ENCODE measurements at regions not wholly inside any gene's neighbourhood (a gene's known extent, or its start where the extent isn't known, plus 50 kb on each side); places are given as distances from the start of the nearest gene placed in this dataset.

DNA sequence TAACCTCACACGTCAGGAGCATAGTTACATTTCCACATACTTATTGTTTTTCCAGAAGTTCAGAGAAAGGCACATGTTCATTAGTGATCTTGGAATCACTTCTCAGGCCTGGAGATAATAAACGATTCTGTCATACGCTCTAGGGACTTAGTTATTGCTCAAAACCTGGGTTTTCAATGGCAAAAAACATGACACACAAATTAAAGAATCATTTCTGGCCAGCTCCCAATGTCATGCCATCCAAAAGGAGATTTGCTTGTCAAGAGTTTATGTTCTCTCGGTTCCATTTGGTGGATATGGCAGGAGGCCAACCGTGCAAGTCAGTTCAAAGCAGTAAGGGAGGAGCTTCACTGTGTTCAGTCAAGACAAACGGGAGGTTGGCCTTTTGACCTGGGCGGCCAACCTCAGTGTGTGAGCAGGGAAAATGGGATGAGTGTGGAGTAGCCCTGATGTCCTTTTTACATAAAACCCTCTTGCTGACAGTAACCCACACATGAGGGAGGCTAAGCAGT lies 123.4 kb downstream of the NXNL2 start:
- peaks cover 19% of the 10 kb centered on the region for H3K4me1 ChIP-seq
- peak overlapping the region; percentile 36 for H3K4me2 ChIP-seq
- CTCF ChIA-PET, result no interaction called here
- H3K27ac ChIP-seq, result peak overlapping the region; percentile 32 to 63
- POLR2A ChIA-PET, result no interaction called here
- ATAC-seq (peak in 1 of 2 experiments; percentile 60; a peak in 3 of 6 replicates), DNase-seq (ENCODE audit: low read depth in 1 of 2, low spot score in 1 of 2) (peak in 1 of 2 experiments; percentile 75), FAIRE-seq (no peak)
- no peaks in the 10 kb centered on the region for H3K9me3 ChIP-seq
- no peak overlapping the region for H3K4me3 ChIP-seq
- WGBS (ENCODE audit: missing lambda C conversion rate), result 38% methylated on average over 7 of the region's 7 CpGs
- TF ChIP-seq HOXA7 (CRISPR knock-in tag; IDR thresholded peaks at IDR 0.05) (no peak), KDM1A (IDR thresholded peaks at IDR 0.05; ENCODE audit: low read depth) (0 out of 2 replicates have a peak, but pooled peaks have one; percentile 19)

DNA sequence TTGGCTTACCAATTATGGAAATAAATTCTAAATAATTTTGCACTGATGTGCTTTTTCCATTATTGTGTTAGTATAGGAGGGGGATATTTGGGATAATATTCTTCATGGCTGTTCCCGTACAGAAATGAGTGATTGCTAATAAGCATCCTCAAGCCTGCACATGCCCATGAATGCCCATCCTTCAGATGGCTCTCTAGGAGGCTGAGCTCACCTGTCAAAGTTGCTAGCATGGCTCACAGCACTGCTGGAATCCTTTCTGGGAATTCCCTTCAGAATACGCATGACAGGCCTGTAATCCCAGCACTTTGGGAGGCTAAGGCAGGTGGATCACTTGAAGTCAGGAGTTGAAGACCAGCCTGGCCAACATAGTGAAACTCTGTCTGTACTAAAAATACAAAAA lies 124.1 kb downstream of the NXNL2 start:
- no peak for TF ChIP-seq RARB (CRISPR knock-in tag; IDR thresholded peaks at IDR 0.05)
- TF ChIP-seq NFE2L2 (conservative IDR thresholded peaks at IDR 0.05; ENCODE audit: low read length), result no peak
- no peak for TF ChIP-seq JUN (IDR thresholded peaks at IDR 0.05)
- TF ChIP-seq, protein P1, sequence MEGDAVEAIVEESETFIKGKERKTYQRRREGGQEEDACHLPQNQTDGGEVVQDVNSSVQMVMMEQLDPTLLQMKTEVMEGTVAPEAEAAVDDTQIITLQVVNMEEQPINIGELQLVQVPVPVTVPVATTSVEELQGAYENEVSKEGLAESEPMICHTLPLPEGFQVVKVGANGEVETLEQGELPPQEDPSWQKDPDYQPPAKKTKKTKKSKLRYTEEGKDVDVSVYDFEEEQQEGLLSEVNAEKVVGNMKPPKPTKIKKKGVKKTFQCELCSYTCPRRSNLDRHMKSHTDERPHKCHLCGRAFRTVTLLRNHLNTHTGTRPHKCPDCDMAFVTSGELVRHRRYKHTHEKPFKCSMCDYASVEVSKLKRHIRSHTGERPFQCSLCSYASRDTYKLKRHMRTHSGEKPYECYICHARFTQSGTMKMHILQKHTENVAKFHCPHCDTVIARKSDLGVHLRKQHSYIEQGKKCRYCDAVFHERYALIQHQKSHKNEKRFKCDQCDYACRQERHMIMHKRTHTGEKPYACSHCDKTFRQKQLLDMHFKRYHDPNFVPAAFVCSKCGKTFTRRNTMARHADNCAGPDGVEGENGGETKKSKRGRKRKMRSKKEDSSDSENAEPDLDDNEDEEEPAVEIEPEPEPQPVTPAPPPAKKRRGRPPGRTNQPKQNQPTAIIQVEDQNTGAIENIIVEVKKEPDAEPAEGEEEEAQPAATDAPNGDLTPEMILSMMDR (IDR thresholded peaks at IDR 0.05), result no peak
- TF ChIP-seq EP300 (IDR thresholded peaks at IDR 0.05), result no peak
- TF ChIP-seq POLR2A (IDR thresholded peaks at IDR 0.05; ENCODE audit: low read length), result no peak
- TF ChIP-seq, protein P2, sequence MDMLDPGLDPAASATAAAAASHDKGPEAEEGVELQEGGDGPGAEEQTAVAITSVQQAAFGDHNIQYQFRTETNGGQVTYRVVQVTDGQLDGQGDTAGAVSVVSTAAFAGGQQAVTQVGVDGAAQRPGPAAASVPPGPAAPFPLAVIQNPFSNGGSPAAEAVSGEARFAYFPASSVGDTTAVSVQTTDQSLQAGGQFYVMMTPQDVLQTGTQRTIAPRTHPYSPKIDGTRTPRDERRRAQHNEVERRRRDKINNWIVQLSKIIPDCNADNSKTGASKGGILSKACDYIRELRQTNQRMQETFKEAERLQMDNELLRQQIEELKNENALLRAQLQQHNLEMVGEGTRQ (IDR thresholded peaks at IDR 0.05), result no peak
- ATAC-seq, result no peak
- Histone ChIP-seq H3K4me3 (no peak overlapping the region), H3K9me3 (no peaks in the 10 kb centered on the region), H3K4me1 (peaks cover 11% of the 10 kb centered on the region), H3K4me2 (no peak overlapping the region), H3K27ac (peak overlapping the region in 1 of 2 experiments; percentile 53; a peak in 1 of 6 replicates)
- WGBS (ENCODE audit: missing lambda C conversion rate), result 83% methylated on average over 2 of the region's 2 CpGs
- DNase-seq (ENCODE audit: low read depth in 1 of 2, low spot score in 1 of 2), result no peak
- no peak for FAIRE-seq
- POLR2A ChIA-PET, result no interaction called here
- CTCF ChIA-PET, result interaction anchor here (0.6 kb wide), 1 partner anchor 26 kb away, joined by 3 read pairs; no protein-coding TSS in a partner anchor

DNA sequence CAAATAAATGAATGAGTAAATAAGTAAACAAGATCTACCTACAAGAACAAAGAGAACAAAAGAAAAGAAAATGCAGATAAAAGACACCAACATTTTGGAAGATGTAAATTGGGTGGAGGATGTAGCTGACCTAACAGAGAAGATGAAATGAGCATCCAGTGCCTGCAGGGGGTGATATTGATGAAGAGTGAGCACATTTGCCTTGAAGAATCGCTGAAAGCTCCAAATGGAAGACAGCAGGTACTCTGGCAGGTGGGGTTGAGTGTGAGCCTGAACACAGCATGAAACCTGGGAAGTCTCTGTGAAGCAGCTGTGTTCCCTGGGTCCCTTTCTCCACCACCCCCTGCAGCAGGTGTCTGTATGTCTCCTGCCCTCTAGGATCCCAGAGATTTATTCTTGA lies 125.6 kb downstream of the NXNL2 start:
- POLR2A ChIA-PET, result no interaction called here
- no peak overlapping the region for H3K4me2 ChIP-seq
- TF ChIP-seq, protein P3, sequence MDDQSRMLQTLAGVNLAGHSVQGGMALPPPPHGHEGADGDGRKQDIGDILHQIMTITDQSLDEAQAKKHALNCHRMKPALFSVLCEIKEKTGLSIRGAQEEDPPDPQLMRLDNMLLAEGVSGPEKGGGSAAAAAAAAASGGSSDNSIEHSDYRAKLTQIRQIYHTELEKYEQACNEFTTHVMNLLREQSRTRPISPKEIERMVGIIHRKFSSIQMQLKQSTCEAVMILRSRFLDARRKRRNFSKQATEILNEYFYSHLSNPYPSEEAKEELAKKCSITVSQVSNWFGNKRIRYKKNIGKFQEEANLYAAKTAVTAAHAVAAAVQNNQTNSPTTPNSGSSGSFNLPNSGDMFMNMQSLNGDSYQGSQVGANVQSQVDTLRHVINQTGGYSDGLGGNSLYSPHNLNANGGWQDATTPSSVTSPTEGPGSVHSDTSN (IDR thresholded peaks at IDR 0.05), result no peak
- TF ChIP-seq FOSL2 (IDR thresholded peaks at IDR 0.05), result no peak
- TF ChIP-seq FOSL2 (CRISPR knock-in tag; IDR thresholded peaks at IDR 0.05), result no peak
- no peak for TF ChIP-seq SREBF2 (IDR thresholded peaks at IDR 0.05)
- TF ChIP-seq, protein P4, sequence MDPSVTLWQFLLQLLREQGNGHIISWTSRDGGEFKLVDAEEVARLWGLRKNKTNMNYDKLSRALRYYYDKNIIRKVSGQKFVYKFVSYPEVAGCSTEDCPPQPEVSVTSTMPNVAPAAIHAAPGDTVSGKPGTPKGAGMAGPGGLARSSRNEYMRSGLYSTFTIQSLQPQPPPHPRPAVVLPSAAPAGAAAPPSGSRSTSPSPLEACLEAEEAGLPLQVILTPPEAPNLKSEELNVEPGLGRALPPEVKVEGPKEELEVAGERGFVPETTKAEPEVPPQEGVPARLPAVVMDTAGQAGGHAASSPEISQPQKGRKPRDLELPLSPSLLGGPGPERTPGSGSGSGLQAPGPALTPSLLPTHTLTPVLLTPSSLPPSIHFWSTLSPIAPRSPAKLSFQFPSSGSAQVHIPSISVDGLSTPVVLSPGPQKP (IDR thresholded peaks at IDR 0.05; ENCODE audit: low read depth, low read length), result no peak
- no peak for TF ChIP-seq HDAC2 (IDR thresholded peaks at IDR 0.05)
- no peak for TF ChIP-seq HEYL (CRISPR knock-in tag; IDR thresholded peaks at IDR 0.05)
- no peak for TF ChIP-seq ESRRA (IDR thresholded peaks at IDR 0.05; ENCODE audit: borderline replicate concordance, low read length)
- TF ChIP-seq, protein P1 (IDR thresholded peaks at IDR 0.05), result peak; percentile 45
- no peak for TF ChIP-seq POLR2AphosphoS2 (conservative IDR thresholded peaks at IDR 0.05; ENCODE audit: low read length)
- no peak for TF ChIP-seq EP300 (IDR thresholded peaks at IDR 0.05)
- TF ChIP-seq POLR2A (IDR thresholded peaks at IDR 0.05; ENCODE audit: low read length), result no peak
- TF ChIP-seq RAD21 (conservative IDR thresholded peaks at IDR 0.05 in 1 of 2, IDR thresholded peaks at IDR 0.05 in 1 of 2), result peak; percentile 59 to 64
- no peak for TF ChIP-seq CHD2 (IDR thresholded peaks at IDR 0.05; ENCODE audit: low read length, partially characterized antibody)
- TF ChIP-seq RARB (CRISPR knock-in tag; IDR thresholded peaks at IDR 0.05), result no peak
- no peak for TF ChIP-seq ZSCAN20 (CRISPR knock-in tag; IDR thresholded peaks at IDR 0.05)
- TF ChIP-seq, protein P2 (IDR thresholded peaks at IDR 0.05), result no peak
- TF ChIP-seq NPAS2 (CRISPR knock-in tag; IDR thresholded peaks at IDR 0.05; ENCODE audit: borderline replicate concordance), result no peak
- TF ChIP-seq HOXA7 (CRISPR knock-in tag; IDR thresholded peaks at IDR 0.05), result no peak
- no peak for TF ChIP-seq BHLHE40 (IDR thresholded peaks at IDR 0.05; ENCODE audit: low read depth, low read length)
- peak; percentile 54 for TF ChIP-seq SMC3 (IDR thresholded peaks at IDR 0.05)
- no peak for TF ChIP-seq CBX2 (IDR thresholded peaks at IDR 0.05; ENCODE audit: borderline replicate concordance, low read depth)
- TF ChIP-seq RNF2 (IDR thresholded peaks at IDR 0.05; ENCODE audit: borderline replicate concordance, low read depth), result no peak
- ATAC-seq (peak in 1 of 2 experiments; percentile 64; a peak in 3 of 6 replicates), FAIRE-seq (no peak), DNase-seq (ENCODE audit: low read depth in 1 of 2, low spot score in 1 of 2) (peak in 1 of 2 experiments; percentile 60)
- WGBS (ENCODE audit: missing lambda C conversion rate), result 8% methylated on average over 1 of the region's 1 CpG
- no peak overlapping the region for H3K27ac ChIP-seq
- CTCF ChIA-PET, result interaction anchor here (0.6 to 1.3 kb wide), 6 partner anchors 10 to 599 kb away, joined by 3 to 4 read pairs (median 3); no protein-coding TSS in a partner anchor
- no peaks in the 10 kb centered on the region for H3K9me3 ChIP-seq
- H3K4me1 ChIP-seq, result peaks cover 11% of the 10 kb centered on the region
- no peak overlapping the region for H3K4me3 ChIP-seq
